NCI-H2029 treated with DMSO at 0.1 percent for 48 hours (cell line): ENCODE measurements at regions not wholly inside any gene's neighbourhood (a gene's known extent, or its start where the extent isn't known, plus 50 kb on each side); places are given as distances from the start of the nearest gene placed in this dataset.

Experiments used
- DNase-seq: peaks from one replicate; lab custom pipeline; 2025; lab: John Stamatoyannopoulos, UW

GRCh38 chr22:48894064-48894671 lies 933.5 kb downstream of the BRD1 start:
- DNase-seq: no peak

GRCh38 chr22:48893288-48894063 lies 934.2 kb downstream of the BRD1 start:
- DNase-seq: no peak

- DNase-seq: no peak
Measured at GRCh38 chr22:48892578-48893287, 934.9 kb downstream of the BRD1 start.

- no peak for DNase-seq
Measured at GRCh38 chr22:48891688-48892577, 935.7 kb downstream of the BRD1 start.

GRCh38 chr22:48890693-48891554 lies 936.7 kb downstream of the BRD1 start:
- no peak for DNase-seq

GRCh38 chr22:48889887-48890692 lies 937.6 kb downstream of the BRD1 start:
- DNase-seq: no peak

- DNase-seq: no peak
Measured at GRCh38 chr22:48889209-48889830, 938.4 kb downstream of the BRD1 start.

GRCh38 chr22:48888466-48889208 lies 939.0 kb downstream of the BRD1 start:
- no peak for DNase-seq

- no peak for DNase-seq
Measured at GRCh38 chr22:48887394-48888332, 940.0 kb downstream of the BRD1 start.

GRCh38 chr22:48886604-48887393 lies 940.9 kb downstream of the BRD1 start:
- peak; percentile 39 for DNase-seq

- DNase-seq: peak; percentile 35
Measured at GRCh38 chr22:48885919-48886305, 941.8 kb downstream of the BRD1 start.

GRCh38 chr22:48885271-48885918 lies 942.3 kb downstream of the BRD1 start:
- DNase-seq: no peak

- no peak for DNase-seq
Measured at GRCh38 chr22:48884786-48885185, 942.9 kb downstream of the BRD1 start.

- DNase-seq: no peak
Measured at GRCh38 chr22:48884324-48884723, 943.3 kb downstream of the BRD1 start.

GRCh38 chr22:48883211-48883960 lies 944.3 kb downstream of the BRD1 start:
- no peak for DNase-seq
